K562 (cell line): ENCODE measurements at regions not wholly inside any gene's neighbourhood (a gene's known extent, or its start where the extent isn't known, plus 50 kb on each side); places are given as distances from the start of the nearest gene placed in this dataset.

Experiments
- ATAC-seq: fragments of 200-7000 bp; cut with Tn5 transposase; 3 replicates; pipeline ENCODE4 v1.9.1; 2020; ENCODE audit warnings: moderate library complexity
- BruUV-seq: library from RNA; stranded (reverse); fragments of 400-500 nt; replicated peaks from 2 replicates; lab custom pipeline; 2021; lab: Mats Ljungman, UMichigan
- CTCF ChIA-PET: fragments of 300-600 bp; formaldehyde crosslinking; extraction: SDS; loops from one replicate; lab custom pipeline; 2021; ENCODE audit warnings: low intra/inter-chr PET ratio; lab: Yijun Ruan, JAX
- POLR2A ChIA-PET: fragments of 300-600, 350-650 bp; sonication (Branson Sonifier 250); formaldehyde crosslinking; extraction: SDS; loops from one replicate; lab custom pipeline; 2021; ENCODE audit warnings: antibody characterized with exemption, inconsistent platforms; lab: Yijun Ruan, JAX
- DNase-seq, 4 experiments: peaks; one replicate each; pipeline versions ENCODE4 v3.0.0 to v3.0.0-alpha.2; 2011 to 2018; ENCODE audit warnings: low spot score in 3 of 4, mixed read lengths in 3 of 4; ENCODE audit errors: extremely low read depth in 1 of 4
- FAIRE-seq: peaks from 2 replicates; lab custom pipeline; 2011; peaks lifted over from hg19 to GRCh38; lab: Jason Lieb, UNC
- H2AFZ ChIP-seq: 2 replicates; pipeline ENCODE4 v1.6.0; 2011; ENCODE audit warnings: low read depth, low read length, control low read depth, inconsistent platforms
- H3K27ac ChIP-seq: fragments of 200-600 bp; 3 replicates; pipeline ENCODE4 v1.8.0; 2011; ENCODE audit warnings: low read depth, mild to moderate bottlenecking, control low read depth, inconsistent platforms, low read length, moderate library complexity, mixed read lengths; ENCODE audit errors: extremely low read depth
- H3K27me3 ChIP-seq, 2 experiments: fragments of 300-600 bp in 1 of 2; 2 replicates in 1 of 2; 3 replicates in 1 of 2; pipeline versions ENCODE4 v1.6.0 to v1.8.0; 2011; ENCODE audit warnings: inconsistent platforms in 2 of 2, low read length in 2 of 2, mild to moderate bottlenecking in 1 of 2, mixed read lengths in 1 of 2, moderate library complexity in 1 of 2; ENCODE audit not compliant: control insufficient read depth in 2 of 2, insufficient read depth in 2 of 2
- H3K36me3 ChIP-seq: fragments of 300-600 bp; 3 replicates; pipeline ENCODE4 v1.8.0; 2011; ENCODE audit warnings: mild to moderate bottlenecking, low read length, inconsistent platforms; ENCODE audit not compliant: control insufficient read depth, insufficient read depth
- H3K4me1 ChIP-seq, 2 experiments: fragments of 200-600 bp in 1 of 2; replicated peaks in 1 of 2; 2 replicates in 1 of 2; 3 replicates in 1 of 2; pipeline versions ENCODE4 v1.5.1 to v1.8.0; 2011; ENCODE audit warnings: inconsistent platforms in 2 of 2, low read length in 2 of 2, mild to moderate bottlenecking in 1 of 2, mixed read lengths in 1 of 2, moderate library complexity in 1 of 2; ENCODE audit not compliant: control insufficient read depth in 2 of 2, insufficient read depth in 2 of 2
- H3K4me2 ChIP-seq: 2 replicates; pipeline ENCODE4 v1.6.1; 2011; ENCODE audit warnings: low read length, control low read depth, inconsistent platforms, mixed read lengths; ENCODE audit not compliant: insufficient read depth
- H3K4me3 ChIP-seq: fragments of 200-600 bp; sonication (generic), shearing (Covaris generic); 2 replicates; pipeline ENCODE4 v1.5.1; 2016; ENCODE audit warnings: control low read depth, inconsistent platforms
- H3K79me2 ChIP-seq: fragments of 200-600 bp; 3 replicates; pipeline ENCODE4 v1.8.0; 2011; ENCODE audit warnings: low read length, inconsistent platforms; ENCODE audit not compliant: control insufficient read depth, insufficient read depth
- H3K9ac ChIP-seq, 2 experiments: 2 replicates each; pipeline versions ENCODE4 v1.6.0 to v1.6.1; 2011; ENCODE audit warnings: low read depth in 2 of 2, low read length in 2 of 2, control low read depth in 1 of 2, inconsistent platforms in 1 of 2, mild to moderate bottlenecking in 1 of 2, mixed read lengths in 1 of 2; ENCODE audit not compliant: insufficient read depth in 1 of 2
- H3K9me1 ChIP-seq: one replicate; pipeline ENCODE4 v1.6.0; 2011; ENCODE audit warnings: inconsistent platforms, mild to moderate bottlenecking, low read length, moderate library complexity; ENCODE audit not compliant: control insufficient read depth, insufficient read depth
- H3K9me3 ChIP-seq: replicated peaks from 2 replicates; pipeline ENCODE4 v1.5.1; 2011; ENCODE audit warnings: low read depth, low read length, inconsistent platforms; ENCODE audit not compliant: control insufficient read depth, insufficient read depth
- H4K20me1 ChIP-seq: replicated peaks from 2 replicates; pipeline ENCODE4 v1.6.1; 2011; ENCODE audit warnings: low read length, inconsistent platforms, mixed read lengths; ENCODE audit not compliant: control insufficient read depth, insufficient read depth
- BRD9 ChIP-seq: fragments of 450-650 bp; IDR thresholded peaks from 2 replicates; pipeline ENCODE4 v1.6.1; 2018; ENCODE audit warnings: low read depth; ENCODE audit not compliant: partially characterized antibody
- EHMT2 ChIP-seq: fragments of 450-650 bp; IDR thresholded peaks from 2 replicates; pipeline ENCODE4 v1.6.1; 2018; ENCODE audit warnings: antibody characterized with exemption
- ELF2 ChIP-seq: fragments of 250-450 bp; sonication (Bioruptor Pico); IDR thresholded peaks from 2 replicates; pipeline ENCODE4 v1.5.0; 2021; ENCODE audit warnings: mild to moderate bottlenecking
- ETV1 ChIP-seq: fragments of 450-650 bp; conservative IDR thresholded peaks from 2 replicates; pipeline ENCODE4 v1.6.1; 2016; ENCODE audit warnings: missing genetic modification characterization, control low read depth, low read depth, missing compliant biosample characterization
- ETV6 ChIP-seq, 3 experiments: fragments of 150-350 bp in 1 of 3; sonication (generic) in 1 of 3; formaldehyde crosslinking in 1 of 3; IDR thresholded peaks; 2 replicates each; pipeline versions ENCODE4 v1.6.1 to v1.8.0; 2014 to 2022; ENCODE audit warnings: borderline replicate concordance in 2 of 3, low read depth in 2 of 3, antibody characterized with exemption in 1 of 3, low read length in 1 of 3, mild to moderate bottlenecking in 1 of 3, missing genetic modification reagents in 1 of 3
- FOXP1 ChIP-seq: sonication (generic); formaldehyde crosslinking; IDR thresholded peaks from 2 replicates; pipeline ENCODE4 v1.8.0; 2022; ENCODE audit warnings: mild to moderate bottlenecking, missing genetic modification reagents
- GTF2A2 ChIP-seq: IDR thresholded peaks from 2 replicates; pipeline ENCODE4 v1.6.1; 2016; ENCODE audit warnings: mild to moderate bottlenecking, missing genetic modification characterization, missing compliant biosample characterization
- HDAC3 ChIP-seq: fragments of 450-650 bp; IDR thresholded peaks from 2 replicates; pipeline ENCODE4 v1.6.1; 2018; ENCODE audit warnings: borderline replicate concordance, mild to moderate bottlenecking, moderate library complexity; ENCODE audit not compliant: partially characterized antibody
- POLR3G ChIP-seq: IDR thresholded peaks from 2 replicates; pipeline ENCODE4 v1.6.1; 2011; ENCODE audit not compliant: insufficient read length, insufficient replicate concordance; ENCODE audit errors: extremely low read depth
- POU5F1 ChIP-seq: fragments of 150-350 bp; IDR thresholded peaks from 2 replicates; pipeline ENCODE4 v1.6.1; 2014; ENCODE audit warnings: borderline replicate concordance, low read length, low read depth, mild to moderate bottlenecking; ENCODE audit not compliant: partially characterized antibody
- RBM22 ChIP-seq: fragments of 200-400 bp; formaldehyde crosslinking; IDR thresholded peaks from 2 replicates; pipeline ENCODE4 v1.6.1; 2018; ENCODE audit warnings: low read length, low read depth; ENCODE audit not compliant: poor library complexity, severe bottlenecking
- SMARCA4 ChIP-seq: fragments of 450-650 bp; IDR thresholded peaks from 2 replicates; pipeline ENCODE4 v1.6.1; 2016
- SMARCC2 ChIP-seq: fragments of 450-650 bp; IDR thresholded peaks from 2 replicates; pipeline ENCODE4 v1.6.1; 2017; ENCODE audit warnings: antibody characterized with exemption, moderate library complexity, mild to moderate bottlenecking, low read depth
- ZBTB49 ChIP-seq: sonication (generic); formaldehyde crosslinking; IDR thresholded peaks from 2 replicates; pipeline ENCODE4 v1.8.0; 2022; ENCODE audit warnings: missing genetic modification reagents, mild to moderate bottlenecking, borderline replicate concordance
- ZZZ3 ChIP-seq: fragments of 450-650 bp; IDR thresholded peaks from 2 replicates; pipeline ENCODE4 v1.6.1; 2016; ENCODE audit warnings: antibody characterized with exemption, mild to moderate bottlenecking, moderate library complexity
- WGBS: fragments of 100-300 bp; shearing (Covaris generic); methylation state at CpG from one replicate; pipeline ENCODE4 v1.1.6; 2016; ENCODE audit warnings: low coverage, mixed read lengths; ENCODE audit not compliant: insufficient coverage; ENCODE audit errors: missing lambda C conversion rate; 5-methylcytosine and 5-hydroxymethylcytosine counted together
- in situ Hi-C: fragments of 300-500 bp; cut with MboI; formaldehyde crosslinking; loops from 4 replicates; pipeline ENCODE4 v1.15.0; 2018; ENCODE audit warnings: inconsistent platforms, mixed read lengths
- intact Hi-C: fragments of 100-400 bp; cut with micrococcal nuclease; formaldehyde crosslinking; loops from 2 replicates; pipeline ENCODE4 v1.14.2; 2022
- TF ChIP-seq, protein P1 (sequence below): sonication (generic); IDR thresholded peaks from 2 replicates; pipeline ENCODE4 v1.6.1; 2016

DNA sequence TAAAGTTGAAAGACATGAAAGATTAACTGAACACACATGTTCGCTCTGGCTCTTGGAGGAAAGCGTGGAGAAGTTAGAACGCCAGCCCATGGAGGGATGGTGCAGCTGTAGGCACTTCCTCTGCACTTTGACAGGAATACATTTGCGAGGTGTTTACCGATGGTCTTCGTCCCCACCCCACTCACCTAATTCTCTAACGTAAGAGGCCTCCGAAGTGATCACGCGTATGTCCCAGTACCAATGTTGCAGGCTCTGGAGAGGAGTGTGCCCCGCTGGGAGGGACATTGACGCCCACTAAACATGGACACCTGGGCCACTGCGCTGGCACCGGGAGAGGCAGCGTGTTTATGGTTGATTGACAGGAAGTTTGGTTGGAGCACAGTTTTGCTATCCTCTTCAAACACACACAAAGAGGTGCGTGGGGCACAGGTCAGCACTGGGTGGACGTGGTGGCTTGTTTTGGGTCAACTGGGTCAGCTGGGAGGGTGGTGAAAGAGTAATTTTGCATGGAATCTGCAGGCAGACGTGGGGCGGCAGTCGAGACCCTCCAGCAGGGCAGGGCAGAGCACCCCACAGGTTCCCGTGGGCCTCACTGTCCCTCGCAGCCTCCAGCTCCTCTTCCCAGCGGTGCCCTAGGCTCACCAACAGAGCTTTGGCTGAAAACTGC is 110.1 kb downstream of the DLL1 start (continued):
- TF ChIP-seq, protein P1, sequence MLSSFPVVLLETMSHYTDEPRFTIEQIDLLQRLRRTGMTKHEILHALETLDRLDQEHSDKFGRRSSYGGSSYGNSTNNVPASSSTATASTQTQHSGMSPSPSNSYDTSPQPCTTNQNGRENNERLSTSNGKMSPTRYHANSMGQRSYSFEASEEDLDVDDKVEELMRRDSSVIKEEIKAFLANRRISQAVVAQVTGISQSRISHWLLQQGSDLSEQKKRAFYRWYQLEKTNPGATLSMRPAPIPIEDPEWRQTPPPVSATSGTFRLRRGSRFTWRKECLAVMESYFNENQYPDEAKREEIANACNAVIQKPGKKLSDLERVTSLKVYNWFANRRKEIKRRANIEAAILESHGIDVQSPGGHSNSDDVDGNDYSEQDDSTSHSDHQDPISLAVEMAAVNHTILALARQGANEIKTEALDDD: no peak
- no peak for TF ChIP-seq ELF2 (CRISPR knock-in tag)

DNA sequence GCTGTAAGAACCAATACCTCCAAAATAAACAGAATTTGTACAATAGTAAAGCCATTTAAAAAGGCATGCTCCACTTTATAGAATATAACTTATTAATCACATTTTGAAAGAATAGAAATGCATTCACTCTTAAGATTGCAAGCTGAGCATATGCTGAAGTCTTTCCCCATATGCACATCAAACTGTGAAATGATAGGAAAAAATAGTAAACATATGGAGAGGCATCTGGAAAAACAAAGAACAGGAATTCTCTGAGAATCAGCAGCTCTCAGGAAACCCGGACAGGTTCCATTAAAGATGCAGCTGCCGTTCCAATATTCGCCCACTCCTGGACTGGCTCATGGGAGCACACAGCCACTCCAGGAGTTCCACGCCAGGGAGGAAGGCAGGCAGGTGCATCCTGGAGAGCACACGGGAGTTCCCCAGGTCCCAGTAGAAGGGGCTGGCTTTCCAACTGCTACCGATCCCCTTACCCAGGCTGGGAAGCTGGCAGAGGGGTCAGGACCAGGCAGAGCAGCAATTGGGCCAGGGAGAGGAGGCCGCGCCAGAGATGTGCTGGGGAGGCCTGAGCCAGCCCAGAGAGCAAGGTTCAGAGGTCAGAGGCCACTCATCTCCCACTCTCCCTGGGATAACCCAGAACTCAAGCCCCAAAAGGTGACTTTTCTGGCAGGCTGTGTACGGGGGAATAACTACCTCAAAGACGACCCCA is 111.1 kb downstream of the DLL1 start:
- 1% methylated on average over 8 of the region's 10 CpGs for WGBS
- no peak overlapping the region for H2AFZ ChIP-seq
- H4K20me1 ChIP-seq: no peaks in the 10 kb centered on the region
- no peak for TF ChIP-seq ZZZ3
- no peak for TF ChIP-seq GTF2A2 (tag)
- no peak for TF ChIP-seq ETV6 (IDR thresholded peaks at IDR 0.05; ENCODE audit: borderline replicate concordance in 1 of 2, low read depth in 2 of 2, low read length in 1 of 2)
- TF ChIP-seq ETV6 (CRISPR knock-in tag; IDR thresholded peaks at IDR 0.05; ENCODE audit: borderline replicate concordance): no peak
- no peak for TF ChIP-seq BRD9
- TF ChIP-seq POLR3G: no peak
- TF ChIP-seq SMARCA4: no peak
- TF ChIP-seq ZBTB49 (CRISPR knock-in tag): no peak
- no peak for TF ChIP-seq ETV1 (tag)
- no peak for TF ChIP-seq HDAC3
- no peak for TF ChIP-seq EHMT2
- TF ChIP-seq POU5F1: no peak
- no peak for TF ChIP-seq RBM22
- TF ChIP-seq FOXP1 (CRISPR knock-in tag): no peak
- TF ChIP-seq SMARCC2: no peak
- FAIRE-seq (no peak), DNase-seq (no peak), ATAC-seq (no peak)
- H3K27me3 ChIP-seq: peaks cover 0 to 7% of the 10 kb centered on the region in 2 experiments; a peak in 1 of 5 replicates
- ChIA-PET POLR2A (interaction anchor here (0.8 to 1.3 kb wide), 2 partner anchors 9 to 14 kb away, joined by 3 read pairs; no protein-coding TSS in a partner anchor), CTCF (no interaction called here)
- no peaks in the 10 kb centered on the region for H3K36me3 ChIP-seq
- peaks cover 0 to 14% of the 10 kb centered on the region in 2 experiments; a peak in 1 of 5 replicates for H3K4me1 ChIP-seq
- H3K79me2 ChIP-seq: no peaks in the 10 kb centered on the region
- intact Hi-C loops: no loop called here
- H3K9me1 ChIP-seq: no peaks in the 10 kb centered on the region
- no peak overlapping the region for H3K9ac ChIP-seq
- H3K9me3 ChIP-seq: 0 out of 2 replicates have a peak, but pooled peaks cover 4% of the 10 kb centered on the region
- H3K4me3 ChIP-seq: no peak overlapping the region
- no peak overlapping the region for H3K4me2 ChIP-seq
- no peak overlapping the region for H3K27ac ChIP-seq
- in situ Hi-C loops: no loop called here
- no TSS peak for BruUV-seq
